Activated T-cell treated with anti-CD3 and anti-CD28 coated beads, Interleukin-2, amount 50 U/mL, for 4 hours (primary cell): ENCODE measurements at regions not wholly inside any gene's neighbourhood (a gene's known extent, or its start where the extent isn't known, plus 50 kb on each side); places are given as distances from the start of the nearest gene placed in this dataset.
"Not testable (repeated sequence)": the region's sequence is repeated elsewhere in the genome, so short reads cannot be mapped to it uniquely, and the experiment has no call there.

Experiments used
- ATAC-seq, 2 donors: fragments of 200-7000 bp; cut with Tn5 transposase; one replicate each; pipeline ENCODE4 v1.10.0; 2021
- DNase-seq: peaks from one replicate; pipeline ENCODE4 v3.0.0-alpha.2; 2020
- H3K27me3 Mint-ChIP-seq: one replicate; pipeline ENCODE4 v1.8.0; 2021; ENCODE audit warnings: low read depth, mixed read lengths
- H3K36me3 Mint-ChIP-seq: one replicate; pipeline ENCODE4 v1.8.0; 2022; ENCODE audit warnings: mixed read lengths; ENCODE audit not compliant: insufficient read depth
- H3K4me1 Mint-ChIP-seq: one replicate; pipeline ENCODE4 v1.8.0; 2021; ENCODE audit warnings: low read depth, mixed read lengths
- H3K4me3 Mint-ChIP-seq: one replicate; pipeline ENCODE4 v1.8.0; 2021; ENCODE audit warnings: mild to moderate bottlenecking, moderate library complexity, mixed read lengths
- H3K9me3 Mint-ChIP-seq: one replicate; pipeline ENCODE4 v1.8.0; 2021; ENCODE audit warnings: mixed read lengths

- Mint-ChIP-seq H3K4me3 (no peak overlapping the region), H3K27me3 (no peaks in the 10 kb centered on the region), H3K4me1 (no peaks in the 10 kb centered on the region), H3K9me3 (no peaks in the 10 kb centered on the region), H3K36me3 (no peaks in the 10 kb centered on the region)
- ATAC-seq = no peak
- no peak for DNase-seq
Observed at GRCh38 chr11:43122546-43122945, 189.2 kb upstream of the API5 start.

GRCh38 chr11:43123443-43123842, 188.4 kb upstream of the API5 start:
- ATAC-seq (no peak), DNase-seq (no peak)
- no peaks in the 10 kb centered on the region for H3K36me3 Mint-ChIP-seq
- H3K4me1 Mint-ChIP-seq = no peaks in the 10 kb centered on the region
- H3K27me3 Mint-ChIP-seq = no peaks in the 10 kb centered on the region
- no peaks in the 10 kb centered on the region for H3K9me3 Mint-ChIP-seq
- no peak overlapping the region for H3K4me3 Mint-ChIP-seq

- Mint-ChIP-seq H3K4me3 (no peak overlapping the region), H3K4me1 (no peaks in the 10 kb centered on the region), H3K27me3 (no peaks in the 10 kb centered on the region), H3K36me3 (no peaks in the 10 kb centered on the region), H3K9me3 (no peaks in the 10 kb centered on the region)
- ATAC-seq (no peak), DNase-seq (no peak)
Observed at GRCh38 chr11:43124272-43124935, 187.4 kb upstream of the API5 start.

GRCh38 chr11:43129329-43129728, 182.5 kb upstream of the API5 start:
- Mint-ChIP-seq H3K4me1 (no peaks in the 10 kb centered on the region), H3K9me3 (no peaks in the 10 kb centered on the region), H3K4me3 (no peak overlapping the region), H3K27me3 (no peaks in the 10 kb centered on the region), H3K36me3 (no peaks in the 10 kb centered on the region)
- no peak for DNase-seq
- no peak for ATAC-seq

GRCh38 chr11:43130616-43131015, 181.2 kb upstream of the API5 start:
- Mint-ChIP-seq H3K9me3 (no peaks in the 10 kb centered on the region), H3K4me3 (no peak overlapping the region), H3K27me3 (no peaks in the 10 kb centered on the region), H3K4me1 (no peaks in the 10 kb centered on the region), H3K36me3 (no peaks in the 10 kb centered on the region)
- ATAC-seq (no peak), DNase-seq (no peak)

- ATAC-seq (no peak), DNase-seq (no peak)
- Mint-ChIP-seq H3K27me3 (no peaks in the 10 kb centered on the region), H3K9me3 (no peaks in the 10 kb centered on the region), H3K36me3 (no peaks in the 10 kb centered on the region), H3K4me3 (no peak overlapping the region), H3K4me1 (no peaks in the 10 kb centered on the region)
Observed at GRCh38 chr11:43135966-43136534, 175.7 kb upstream of the API5 start.

GRCh38 chr11:43138621-43139140, 173.1 kb upstream of the API5 start:
- no peak overlapping the region for H3K4me3 Mint-ChIP-seq
- no peaks in the 10 kb centered on the region for H3K36me3 Mint-ChIP-seq
- no peaks in the 10 kb centered on the region for H3K27me3 Mint-ChIP-seq
- no peaks in the 10 kb centered on the region for H3K4me1 Mint-ChIP-seq
- ATAC-seq (no peak), DNase-seq (no peak)
- peaks cover 13% of the 10 kb centered on the region for H3K9me3 Mint-ChIP-seq

GRCh38 chr11:43145653-43146052, 166.1 kb upstream of the API5 start:
- peak in 1 of 2 donors; percentile 28 for ATAC-seq
- Mint-ChIP-seq H3K4me3 (no peak overlapping the region), H3K36me3 (no peaks in the 10 kb centered on the region)

GRCh38 chr11:43150697-43151096, 161.1 kb upstream of the API5 start:
- ATAC-seq (no peak), DNase-seq (no peak)
- H3K9me3 Mint-ChIP-seq = peaks cover 5% of the 10 kb centered on the region
- no peak overlapping the region for H3K4me3 Mint-ChIP-seq
- H3K27me3 Mint-ChIP-seq = no peaks in the 10 kb centered on the region
- H3K4me1 Mint-ChIP-seq = no peaks in the 10 kb centered on the region
- H3K36me3 Mint-ChIP-seq = no peaks in the 10 kb centered on the region

More at GRCh38 chr11:43145653-43146052, 166.1 kb upstream of the API5 start:
- DNase-seq = no peak
- H3K27me3 Mint-ChIP-seq = no peaks in the 10 kb centered on the region
- H3K4me1 Mint-ChIP-seq = no peaks in the 10 kb centered on the region
- H3K9me3 Mint-ChIP-seq = peaks cover 18% of the 10 kb centered on the region

- Mint-ChIP-seq H3K36me3 (no peaks in the 10 kb centered on the region), H3K9me3 (peaks cover 17% of the 10 kb centered on the region), H3K4me1 (no peaks in the 10 kb centered on the region), H3K27me3 (peaks cover 2% of the 10 kb centered on the region), H3K4me3 (no peak overlapping the region)
- no peak for ATAC-seq
- no peak for DNase-seq
Observed at GRCh38 chr11:43164831-43165230, 147.0 kb upstream of the API5 start.

GRCh38 chr11:43165393-43165792, 146.4 kb upstream of the API5 start:
- not testable (repeated sequence) for H3K36me3 Mint-ChIP-seq, H3K4me1 Mint-ChIP-seq, H3K27me3 Mint-ChIP-seq, DNase-seq, ATAC-seq, H3K4me3 Mint-ChIP-seq
- H3K9me3 Mint-ChIP-seq = peaks cover 17% of the 10 kb centered on the region

GRCh38 chr11:43168241-43168640, 143.6 kb upstream of the API5 start:
- not testable (repeated sequence) for H3K27me3 Mint-ChIP-seq, H3K36me3 Mint-ChIP-seq, H3K4me3 Mint-ChIP-seq, DNase-seq, H3K4me1 Mint-ChIP-seq, ATAC-seq
- H3K9me3 Mint-ChIP-seq = peaks cover 17% of the 10 kb centered on the region

GRCh38 chr11:43172477-43172876, 139.3 kb upstream of the API5 start:
- Mint-ChIP-seq H3K9me3 (peaks cover 9% of the 10 kb centered on the region), H3K4me3 (no peak overlapping the region), H3K4me1 (no peaks in the 10 kb centered on the region), H3K36me3 (no peaks in the 10 kb centered on the region), H3K27me3 (no peaks in the 10 kb centered on the region)
- DNase-seq = no peak
- ATAC-seq = no peak

- peaks cover 3% of the 10 kb centered on the region for H3K9me3 Mint-ChIP-seq
Observed at GRCh38 chr11:43177975-43178374, 133.8 kb upstream of the API5 start.

GRCh38 chr11:43194459-43194858, 117.3 kb upstream of the API5 start:
- not testable (repeated sequence) for H3K4me1 Mint-ChIP-seq, H3K36me3 Mint-ChIP-seq, H3K27me3 Mint-ChIP-seq

More at GRCh38 chr11:43177975-43178374, 133.8 kb upstream of the API5 start:
- no peak for DNase-seq
- Mint-ChIP-seq H3K36me3 (no peaks in the 10 kb centered on the region), H3K27me3 (no peaks in the 10 kb centered on the region), H3K4me1 (no peaks in the 10 kb centered on the region), H3K4me3 (no peak overlapping the region)
- ATAC-seq = no peak

More at GRCh38 chr11:43194459-43194858, 117.3 kb upstream of the API5 start:
- H3K9me3 Mint-ChIP-seq, ATAC-seq, DNase-seq, H3K4me3 Mint-ChIP-seq: not testable (repeated sequence)
